GM12878 (cell line): ENCODE measurements at regions not wholly inside any gene's neighbourhood (a gene's known extent, or its start where the extent isn't known, plus 50 kb on each side); places are given as distances from the start of the nearest gene placed in this dataset.

ENCODE experiments used
- ATAC-seq: fragments of 200-7000 bp; cut with Tn5 transposase; 3 replicates; pipeline ENCODE4 v1.9.1; 2020; ENCODE audit warnings: mild to moderate bottlenecking, moderate library complexity
- BruUV-seq: library from RNA; stranded (reverse); fragments of 400-500 nt; replicated peaks from 2 replicates; lab custom pipeline; 2021; lab: Mats Ljungman, UMichigan
- CTCF ChIA-PET: fragments of 300-600 bp; sonication (Branson Sonifier 250); formaldehyde crosslinking; extraction: SDS; loops from one replicate; lab custom pipeline; 2021; ENCODE audit warnings: inconsistent platforms; lab: Yijun Ruan, JAX
- POLR2A ChIA-PET: fragments of 350-600 bp; formaldehyde crosslinking; extraction: SDS; loops from one replicate; lab custom pipeline; 2021; ENCODE audit warnings: inconsistent platforms; lab: Charles Lee
- RAD21 ChIA-PET: fragments of 300-600 bp; sonication (Branson Sonifier 250); formaldehyde crosslinking; loops from one replicate; lab custom pipeline; 2023; ENCODE audit warnings: antibody characterized with exemption; ENCODE audit not compliant: unreplicated experiment; lab: Charles Lee
- SMC1A ChIA-PET: fragments of 300-600 bp; sonication (Branson Sonifier 250); formaldehyde crosslinking; loops from one replicate; lab custom pipeline; 2023; ENCODE audit not compliant: unreplicated experiment, uncharacterized antibody; lab: Charles Lee
- DNase-seq: peaks from one replicate; pipeline ENCODE4 v3.0.0-alpha.2; 2011; ENCODE audit warnings: low read depth, low spot score
- FAIRE-seq: peaks from 3 replicates; lab custom pipeline; 2011; peaks lifted over from hg19 to GRCh38; lab: Jason Lieb, UNC
- H2AFZ ChIP-seq: 2 replicates; pipeline ENCODE4 v1.6.0; 2011; ENCODE audit warnings: low read depth, low read length, control low read depth; ENCODE audit not compliant: control insufficient read depth
- H3K27ac ChIP-seq: 2 replicates; pipeline ENCODE4 v1.5.1; 2011; ENCODE audit warnings: control low read depth; ENCODE audit not compliant: control insufficient read depth, insufficient read depth
- H3K27me3 ChIP-seq, 2 experiments: replicated peaks in 1 of 2; 2 replicates each; pipeline versions ENCODE4 v1.6.0 to v1.6.1; 2011; ENCODE audit warnings: low read length in 1 of 2; ENCODE audit not compliant: control insufficient read depth in 2 of 2, insufficient read depth in 2 of 2
- H3K36me3 ChIP-seq, 2 experiments: 2 replicates each; pipeline ENCODE4 v1.5.1; 2011; ENCODE audit warnings: low read length in 1 of 2; ENCODE audit not compliant: control insufficient read depth in 2 of 2, insufficient read depth in 2 of 2
- H3K4me1 ChIP-seq: 2 replicates; pipeline ENCODE4 v1.6.1; 2011; ENCODE audit warnings: mild to moderate bottlenecking, low read length, moderate library complexity, mixed read lengths; ENCODE audit not compliant: control insufficient read depth, insufficient read depth
- H3K4me2 ChIP-seq: 2 replicates; pipeline ENCODE4 v1.6.0; 2011; ENCODE audit warnings: control low read depth; ENCODE audit not compliant: control insufficient read depth, insufficient read depth
- H3K4me3 ChIP-seq: fragments of 200-600 bp; sonication (generic); 2 replicates; pipeline ENCODE4 v1.5.1; 2016
- H3K79me2 ChIP-seq: 2 replicates; pipeline ENCODE4 v1.6.0; 2011; ENCODE audit warnings: low read length; ENCODE audit not compliant: control insufficient read depth, insufficient read depth
- H3K9ac ChIP-seq: 2 replicates; pipeline ENCODE4 v1.8.0; 2011; ENCODE audit warnings: low read length, control low read depth, mixed read lengths; ENCODE audit not compliant: control insufficient read depth, insufficient read depth
- H3K9me3 ChIP-seq: replicated peaks from 3 replicates; pipeline ENCODE4 v1.5.1; 2011; ENCODE audit warnings: mild to moderate bottlenecking, low read length; ENCODE audit not compliant: control insufficient read depth, insufficient read depth
- H4K20me1 ChIP-seq: 2 replicates; pipeline ENCODE4 v1.6.0; 2011; ENCODE audit not compliant: control insufficient read depth, insufficient read depth
- EGR1 ChIP-seq, 2 experiments: IDR thresholded peaks; 1 replicate in 1 of 2; 2 replicates in 1 of 2; pipeline ENCODE4 v1.6.1; 2011 to 2012; ENCODE audit warnings: low read depth in 2 of 2, low read length in 2 of 2, borderline replicate concordance in 1 of 2, mild to moderate bottlenecking in 1 of 2, moderate library complexity in 1 of 2
- ESRRA ChIP-seq: IDR thresholded peaks from 2 replicates; pipeline ENCODE4 v1.6.1; 2012; ENCODE audit warnings: mild to moderate bottlenecking, low read length, improper control_type of control experiment
- MLLT1 ChIP-seq: fragments of 450-650 bp; IDR thresholded peaks from 2 replicates; pipeline ENCODE4 v1.6.1; 2016; ENCODE audit warnings: mild to moderate bottlenecking
- MTA2 ChIP-seq: fragments of 450-650 bp; IDR thresholded peaks from 2 replicates; pipeline ENCODE4 v1.6.1; 2016; ENCODE audit warnings: low read depth, mild to moderate bottlenecking, moderate library complexity
- NFYB ChIP-seq: IDR thresholded peaks from 2 replicates; pipeline ENCODE4 v1.6.1; 2011; ENCODE audit warnings: low read depth, mild to moderate bottlenecking, low read length, improper control_type of control experiment, moderate library complexity; ENCODE audit not compliant: insufficient read depth
- NRF1 ChIP-seq: conservative IDR thresholded peaks from 2 replicates; pipeline ENCODE4 v1.6.1; 2011; ENCODE audit warnings: mild to moderate bottlenecking, low read depth, low read length, improper control_type of control experiment
- SMAD1 ChIP-seq: fragments of 450-650 bp; IDR thresholded peaks from 2 replicates; pipeline ENCODE4 v1.6.1; 2018; ENCODE audit warnings: mild to moderate bottlenecking, low read depth; ENCODE audit not compliant: partially characterized antibody
- ZNF24 ChIP-seq: fragments of 450-650 bp; IDR thresholded peaks from 2 replicates; pipeline ENCODE4 v1.6.1; 2017; ENCODE audit warnings: antibody characterized with exemption, mild to moderate bottlenecking
- WGBS: methylation state at CpG from one replicate; pipeline ENCODE4 v1.1.6; 2016; ENCODE audit warnings: low lambda C conversion rate; ENCODE audit not compliant: insufficient replicate concordance, insufficient coverage; ENCODE audit errors: missing lambda C conversion rate; 5-methylcytosine and 5-hydroxymethylcytosine counted together
- in situ Hi-C: fragments of 300-500 bp; cut with MboI; formaldehyde crosslinking; loops from 9 replicates; pipeline ENCODE4 v1.14.3; 2018; ENCODE audit warnings: mixed read lengths
- intact Hi-C: fragments of 100-400 bp; cut with micrococcal nuclease; formaldehyde crosslinking; loops from one replicate; pipeline ENCODE4 v1.14.2; 2022; ENCODE audit not compliant: unreplicated experiment
- TF ChIP-seq, protein P1 (sequence below): fragments of 450-650 bp; IDR thresholded peaks from 2 replicates; pipeline ENCODE4 v1.6.1; 2017; ENCODE audit warnings: mild to moderate bottlenecking

- no peak overlapping the region for H3K4me2 ChIP-seq
- H3K9ac ChIP-seq, result no peak overlapping the region
- H3K4me1 ChIP-seq, result no peaks in the 10 kb centered on the region
- no peaks in the 10 kb centered on the region for H3K79me2 ChIP-seq
- H3K36me3 ChIP-seq, result no peaks in the 10 kb centered on the region
- intact Hi-C loops (no loop called here), in situ Hi-C loops (no loop called here)
- ChIA-PET RAD21 (interaction anchor here (0.8 kb wide), 1 partner anchor 109 kb away, joined by 4 read pairs; no protein-coding TSS in a partner anchor), SMC1A (interaction anchor here (0.9 to 1.2 kb wide), 2 partner anchors 11 to 28 kb away, joined by 3 read pairs; no protein-coding TSS in a partner anchor), CTCF (interaction anchor here (0.7 kb wide), 1 partner anchor 9 kb away, joined by 3 read pairs; no protein-coding TSS in a partner anchor)
- H3K27me3 ChIP-seq, result no peaks in the 10 kb centered on the region
- 57% methylated on average over 5 of the region's 5 CpGs for WGBS
- H3K27ac ChIP-seq, result no peak overlapping the region
- H2AFZ ChIP-seq, result no peak overlapping the region
- DNase-seq, result no peak
- no peaks in the 10 kb centered on the region for H3K9me3 ChIP-seq
- no peak for TF ChIP-seq MLLT1
- no peak for TF ChIP-seq ZNF24
- no peak for TF ChIP-seq SMAD1
- no peak for TF ChIP-seq NRF1
- TF ChIP-seq MTA2, result no peak
- TF ChIP-seq EGR1 (IDR thresholded peaks at IDR 0.05; ENCODE audit: borderline replicate concordance in 1 of 2, low read depth in 2 of 2, low read length in 2 of 2), result no peak
- no peak for TF ChIP-seq NFYB
- TF ChIP-seq, protein P1, sequence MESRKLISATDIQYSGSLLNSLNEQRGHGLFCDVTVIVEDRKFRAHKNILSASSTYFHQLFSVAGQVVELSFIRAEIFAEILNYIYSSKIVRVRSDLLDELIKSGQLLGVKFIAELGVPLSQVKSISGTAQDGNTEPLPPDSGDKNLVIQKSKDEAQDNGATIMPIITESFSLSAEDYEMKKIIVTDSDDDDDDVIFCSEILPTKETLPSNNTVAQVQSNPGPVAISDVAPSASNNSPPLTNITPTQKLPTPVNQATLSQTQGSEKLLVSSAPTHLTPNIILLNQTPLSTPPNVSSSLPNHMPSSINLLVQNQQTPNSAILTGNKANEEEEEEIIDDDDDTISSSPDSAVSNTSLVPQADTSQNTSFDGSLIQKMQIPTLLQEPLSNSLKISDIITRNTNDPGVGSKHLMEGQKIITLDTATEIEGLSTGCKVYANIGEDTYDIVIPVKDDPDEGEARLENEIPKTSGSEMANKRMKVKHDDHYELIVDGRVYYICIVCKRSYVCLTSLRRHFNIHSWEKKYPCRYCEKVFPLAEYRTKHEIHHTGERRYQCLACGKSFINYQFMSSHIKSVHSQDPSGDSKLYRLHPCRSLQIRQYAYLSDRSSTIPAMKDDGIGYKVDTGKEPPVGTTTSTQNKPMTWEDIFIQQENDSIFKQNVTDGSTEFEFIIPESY, result no peak
- TF ChIP-seq ESRRA, result no peak
- TF ChIP-seq, all 136 proteins: peak for 0
- FAIRE-seq (no peak), ATAC-seq (no peak)
- Histone ChIP-seq H4K20me1 (no peaks in the 10 kb centered on the region), H3K4me3 (no peak overlapping the region)
- POLR2A ChIA-PET, result no interaction called here
- no TSS peak for BruUV-seq
Measured at GRCh38 chr9:115301581-115301980, 183.6 kb upstream of the TNC start.
